ENCODE measurements at regions not wholly inside any gene's neighbourhood (a gene's known extent, or its start where the extent isn't known, plus 50 kb on each side); places are given as distances from the start of the nearest gene placed in this dataset.

DNA sequence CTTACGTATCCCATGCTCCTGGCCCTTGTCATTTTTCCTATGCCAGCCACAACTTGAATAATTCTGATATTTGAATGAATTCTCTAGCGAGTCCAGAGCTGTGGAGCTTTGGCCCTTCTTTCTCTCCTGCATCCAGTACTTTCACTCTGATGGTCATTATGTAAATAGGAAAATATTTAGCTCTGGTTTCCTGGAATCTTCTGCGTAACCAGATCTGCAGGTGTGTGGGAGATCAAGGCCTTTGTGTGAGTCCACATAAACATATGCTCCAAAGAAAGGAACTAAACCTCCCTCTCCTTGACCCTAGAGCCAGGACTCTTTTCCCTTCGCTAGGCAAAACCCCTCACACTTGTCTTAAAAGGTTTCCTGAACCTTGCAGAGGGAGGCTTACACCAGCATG, 132.5 kb upstream of the THBS1 start:
- no peak for TF ChIP-seq GATA2 (IDR thresholded peaks at IDR 0.05; ENCODE audit: low read depth, low read length)
- no peak for TF ChIP-seq GATA3 (IDR thresholded peaks at IDR 0.05; ENCODE audit: low read depth, low read length)

- TF ChIP-seq GATA3 (IDR thresholded peaks at IDR 0.05; ENCODE audit: low read depth, low read length) (no peak), GATA2 (IDR thresholded peaks at IDR 0.05; ENCODE audit: low read depth, low read length) (no peak)
Measured at GRCh38 chr15:39451121-39451688, 129.7 kb upstream of the THBS1 start.

DNA sequence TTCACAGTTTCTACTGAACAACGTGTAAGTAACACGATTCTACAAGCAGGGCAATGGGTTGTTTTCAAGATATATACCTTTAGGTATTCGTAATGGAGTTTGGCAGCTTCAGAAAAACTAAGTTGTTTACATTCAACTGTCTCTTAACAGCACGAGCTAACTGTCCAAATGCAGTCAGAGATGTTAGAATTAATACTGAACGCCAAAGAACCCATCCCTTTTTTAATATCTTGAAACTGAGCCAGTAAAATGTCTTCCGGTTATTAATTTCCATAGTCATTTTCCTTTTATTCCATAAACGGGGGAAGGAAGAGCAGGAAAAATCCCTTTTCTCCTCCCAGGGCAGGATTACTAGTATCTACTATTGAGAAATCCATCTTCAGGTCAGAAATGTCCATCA, 129.0 kb upstream of the THBS1 start:
- TF ChIP-seq GATA2 (IDR thresholded peaks at IDR 0.05; ENCODE audit: low read depth, low read length) (no peak), GATA3 (IDR thresholded peaks at IDR 0.05; ENCODE audit: low read depth, low read length) (no peak)

- no peak for TF ChIP-seq GATA2 (IDR thresholded peaks at IDR 0.05; ENCODE audit: low read depth, low read length)
- TF ChIP-seq GATA3 (IDR thresholded peaks at IDR 0.05; ENCODE audit: low read depth, low read length) = no peak
Measured at GRCh38 chr15:39453620-39454019, 127.3 kb upstream of the THBS1 start.

DNA sequence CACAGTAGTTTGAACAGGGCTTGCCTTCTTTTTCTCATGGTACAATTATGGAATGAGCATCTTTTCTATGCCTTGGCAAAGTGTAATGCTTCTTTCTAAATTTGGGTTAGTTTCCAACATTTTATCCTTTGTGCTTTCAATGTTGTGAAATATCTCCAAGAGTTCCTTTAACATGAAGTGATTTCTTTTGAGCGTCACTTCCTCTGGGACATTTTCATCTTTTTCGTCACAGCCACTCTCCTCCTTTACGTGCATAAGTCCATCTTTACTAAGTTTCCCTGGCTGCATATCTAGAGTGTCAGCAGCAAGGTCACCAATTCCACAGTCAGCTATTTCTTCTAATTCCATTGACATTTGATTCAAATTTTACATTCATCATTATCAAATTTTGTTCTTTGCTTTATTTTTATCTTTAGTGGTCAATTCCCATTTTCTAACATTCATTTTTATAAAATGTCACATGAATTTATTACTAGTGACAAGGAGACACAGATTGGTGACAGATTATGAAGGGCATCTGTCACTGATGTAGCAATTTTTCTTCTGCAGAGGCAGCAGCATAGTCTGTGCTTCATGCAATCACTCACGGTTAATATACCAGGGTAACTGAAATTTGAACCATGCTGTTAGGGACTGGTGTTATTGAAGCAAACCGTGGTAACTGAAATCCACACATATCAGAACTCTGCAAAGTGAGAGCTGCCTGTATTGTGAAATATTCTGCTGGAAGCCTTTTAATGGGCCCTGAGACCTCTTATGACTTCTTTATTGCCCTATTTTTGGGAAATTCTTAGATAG, 126.5 kb upstream of the THBS1 start:
- TF ChIP-seq GATA3 (IDR thresholded peaks at IDR 0.05; ENCODE audit: low read depth, low read length) = no peak

- no peak for TF ChIP-seq GATA3 (IDR thresholded peaks at IDR 0.05; ENCODE audit: low read depth, low read length)
- no peak for TF ChIP-seq GATA2 (IDR thresholded peaks at IDR 0.05; ENCODE audit: low read depth, low read length)
Measured at GRCh38 chr15:39455471-39455991, 125.3 kb upstream of the THBS1 start.

GRCh38 chr15:39456159-39456558, 124.7 kb upstream of the THBS1 start:
- TF ChIP-seq GATA3 (IDR thresholded peaks at IDR 0.05; ENCODE audit: low read depth, low read length) (no peak), GATA2 (IDR thresholded peaks at IDR 0.05; ENCODE audit: low read depth, low read length) (no peak)

GRCh38 chr15:39456582-39457330, 124.1 kb upstream of the THBS1 start:
- no peak for TF ChIP-seq GATA3 (IDR thresholded peaks at IDR 0.05; ENCODE audit: low read depth, low read length)

- TF ChIP-seq GATA2 (IDR thresholded peaks at IDR 0.05; ENCODE audit: low read depth, low read length) (no peak), GATA3 (IDR thresholded peaks at IDR 0.05; ENCODE audit: low read depth, low read length) (no peak)
Measured at GRCh38 chr15:39458131-39458530, 122.7 kb upstream of the THBS1 start.

- TF ChIP-seq GATA2 (IDR thresholded peaks at IDR 0.05; ENCODE audit: low read depth, low read length) = no peak
- TF ChIP-seq GATA3 (IDR thresholded peaks at IDR 0.05; ENCODE audit: low read depth, low read length) = no peak
Measured at GRCh38 chr15:39459548-39459947, 121.3 kb upstream of the THBS1 start.

GRCh38 chr15:39460748-39461147, 120.1 kb upstream of the THBS1 start:
- TF ChIP-seq GATA2 (IDR thresholded peaks at IDR 0.05; ENCODE audit: low read depth, low read length) (no peak), GATA3 (IDR thresholded peaks at IDR 0.05; ENCODE audit: low read depth, low read length) (no peak)

DNA sequence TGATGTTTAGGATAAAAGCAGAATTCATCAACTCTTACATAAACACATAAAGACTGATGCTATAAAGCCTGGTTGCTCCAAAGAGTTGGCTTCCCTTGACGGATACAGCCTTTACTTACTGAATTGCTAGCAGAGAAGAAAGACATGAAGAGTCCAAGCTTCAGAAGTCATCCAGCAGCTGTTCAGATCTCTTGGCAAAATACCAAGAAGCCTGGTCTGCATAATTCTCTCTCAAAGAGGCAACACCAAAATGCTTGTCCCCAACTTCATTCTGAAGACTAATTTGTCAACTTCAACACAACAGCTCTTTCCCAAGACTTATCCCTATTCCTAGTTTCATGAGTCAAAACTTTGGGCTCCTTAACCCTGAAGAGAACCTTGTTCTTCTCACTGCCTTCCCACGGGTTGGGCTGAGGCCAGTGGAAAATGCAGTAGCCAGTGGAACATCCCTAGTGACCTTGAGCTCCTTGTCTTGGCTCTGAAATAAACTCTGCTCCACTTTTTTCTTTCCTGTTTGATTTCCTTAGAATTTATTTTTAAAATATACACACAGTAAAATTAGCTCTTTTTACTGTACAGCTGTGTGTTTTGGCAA, 119.2 kb upstream of the THBS1 start:
- TF ChIP-seq GATA2 (IDR thresholded peaks at IDR 0.05; ENCODE audit: low read depth, low read length) (no peak), GATA3 (IDR thresholded peaks at IDR 0.05; ENCODE audit: low read depth, low read length) (no peak)

- no peak for TF ChIP-seq GATA3 (IDR thresholded peaks at IDR 0.05; ENCODE audit: low read depth, low read length)
- no peak for TF ChIP-seq GATA2 (IDR thresholded peaks at IDR 0.05; ENCODE audit: low read depth, low read length)
Measured at GRCh38 chr15:39462691-39463090, 118.2 kb upstream of the THBS1 start.

Data from SH-SY5Y (cell line).